ENCODE measurements at regions not wholly inside any gene's neighbourhood (a gene's known extent, or its start where the extent isn't known, plus 50 kb on each side); places are given as distances from the start of the nearest gene placed in this dataset.

- no peak for TF ChIP-seq CTCF (IDR thresholded peaks at IDR 0.05; ENCODE audit: low read length, missing control alignments)
- no peak overlapping the region for H3K4me3 ChIP-seq (replicated peaks; ENCODE audit: low read depth, low read length)
- DNase-seq (ENCODE audit: low read depth): no peak
Observed at GRCh38 chr1:172902200-172902599, 148.5 kb downstream of the TNFSF18 start.

GRCh38 chr1:172902861-172903381, 147.8 kb downstream of the TNFSF18 start:
- H3K4me3 ChIP-seq (replicated peaks; ENCODE audit: low read depth, low read length): no peak overlapping the region
- TF ChIP-seq CTCF (IDR thresholded peaks at IDR 0.05; ENCODE audit: low read length, missing control alignments): no peak
- DNase-seq (ENCODE audit: low read depth): peak; percentile 44

- DNase-seq (ENCODE audit: low read depth): no peak
- no peak overlapping the region for H3K4me3 ChIP-seq (replicated peaks; ENCODE audit: low read depth, low read length)
- TF ChIP-seq CTCF (IDR thresholded peaks at IDR 0.05; ENCODE audit: low read length, missing control alignments): no peak
Observed at GRCh38 chr1:172903581-172904220, 147.0 kb downstream of the TNFSF18 start.

GRCh38 chr1:172905452-172905851, 145.3 kb downstream of the TNFSF18 start:
- no peak for TF ChIP-seq CTCF (IDR thresholded peaks at IDR 0.05; ENCODE audit: low read length, missing control alignments)
- DNase-seq (ENCODE audit: low read depth): no peak
- H3K4me3 ChIP-seq (replicated peaks; ENCODE audit: low read depth, low read length): no peak overlapping the region

- no peak overlapping the region for H3K4me3 ChIP-seq (replicated peaks; ENCODE audit: low read depth, low read length)
- peak; percentile 84 for DNase-seq (ENCODE audit: low read depth)
- no peak for TF ChIP-seq CTCF (IDR thresholded peaks at IDR 0.05; ENCODE audit: low read length, missing control alignments)
Observed at GRCh38 chr1:172906778-172907592, 143.8 kb downstream of the TNFSF18 start.

- H3K4me3 ChIP-seq (replicated peaks; ENCODE audit: low read depth, low read length): no peak overlapping the region
- no peak for TF ChIP-seq CTCF (IDR thresholded peaks at IDR 0.05; ENCODE audit: low read length, missing control alignments)
- no peak for DNase-seq (ENCODE audit: low read depth)
Observed at GRCh38 chr1:172907834-172908326, 142.9 kb downstream of the TNFSF18 start.
